Activated CD8-positive, alpha-beta memory T cell treated with anti-CD3 and anti-CD28 coated beads, Interleukin-2, amount 50 U/mL, for 1 hour (primary cell): ENCODE measurements at regions not wholly inside any gene's neighbourhood (a gene's known extent, or its start where the extent isn't known, plus 50 kb on each side); places are given as distances from the start of the nearest gene placed in this dataset.

ENCODE experiments used
- DNase-seq: peaks from one replicate; pipeline ENCODE4 v3.0.0-alpha.2; 2020; ENCODE audit errors: extremely low read depth

DNA sequence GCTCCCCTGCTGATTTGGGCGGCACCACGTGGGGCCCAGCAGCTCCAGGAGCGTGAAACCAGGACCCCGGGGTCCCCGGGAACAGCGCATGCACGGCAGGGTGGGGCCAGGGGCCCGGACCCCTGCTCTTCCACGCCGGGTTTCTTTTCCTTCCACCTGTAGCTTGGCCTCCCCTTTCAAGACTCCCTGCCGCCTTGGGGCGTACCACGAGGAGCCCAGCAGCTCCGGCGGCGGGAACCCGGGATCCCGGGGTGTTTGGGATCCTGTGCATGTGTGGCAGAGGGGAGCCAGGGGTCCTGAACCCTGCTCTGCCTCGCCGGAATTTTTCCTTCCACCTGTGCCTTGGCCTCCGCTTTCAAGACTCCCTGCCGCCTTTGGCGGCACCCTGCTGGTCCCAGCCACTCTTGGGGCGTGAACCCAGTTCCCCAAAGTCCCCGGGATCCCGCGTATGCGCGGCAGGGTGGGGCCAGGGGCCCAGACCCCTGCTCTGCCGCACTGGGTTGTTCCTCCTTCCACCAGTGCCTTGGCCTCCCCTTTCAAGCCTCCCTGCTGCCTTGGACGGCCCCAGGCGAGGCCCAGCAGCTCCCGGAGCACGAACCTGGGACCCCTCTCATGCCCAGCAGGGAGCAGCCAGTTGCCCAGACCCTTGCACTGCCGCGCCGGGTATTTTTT is 322.7 kb downstream of the ALG10 start:
- no peak for DNase-seq

DNA sequence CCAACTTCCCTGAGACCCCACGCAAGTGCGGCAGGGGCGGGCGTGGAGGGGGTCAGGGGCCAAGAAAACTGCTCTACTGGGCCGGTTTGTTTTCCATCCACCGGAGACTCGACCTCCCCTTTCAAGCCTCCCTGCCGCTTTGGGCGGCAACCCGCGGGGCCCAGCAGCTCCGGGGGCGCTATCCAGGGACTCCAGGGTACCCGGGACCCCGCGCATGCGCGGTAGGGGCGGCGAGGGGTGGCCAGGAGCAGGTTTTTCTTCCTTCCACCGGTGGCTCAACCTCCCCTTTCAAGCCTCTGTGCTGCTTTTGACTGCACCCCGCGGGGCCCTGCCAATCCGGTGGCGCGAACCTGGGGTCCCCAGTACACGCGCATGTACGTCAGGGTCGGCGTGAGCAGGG is 323.5 kb downstream of the ALG10 start:
- no peak for DNase-seq

DNA sequence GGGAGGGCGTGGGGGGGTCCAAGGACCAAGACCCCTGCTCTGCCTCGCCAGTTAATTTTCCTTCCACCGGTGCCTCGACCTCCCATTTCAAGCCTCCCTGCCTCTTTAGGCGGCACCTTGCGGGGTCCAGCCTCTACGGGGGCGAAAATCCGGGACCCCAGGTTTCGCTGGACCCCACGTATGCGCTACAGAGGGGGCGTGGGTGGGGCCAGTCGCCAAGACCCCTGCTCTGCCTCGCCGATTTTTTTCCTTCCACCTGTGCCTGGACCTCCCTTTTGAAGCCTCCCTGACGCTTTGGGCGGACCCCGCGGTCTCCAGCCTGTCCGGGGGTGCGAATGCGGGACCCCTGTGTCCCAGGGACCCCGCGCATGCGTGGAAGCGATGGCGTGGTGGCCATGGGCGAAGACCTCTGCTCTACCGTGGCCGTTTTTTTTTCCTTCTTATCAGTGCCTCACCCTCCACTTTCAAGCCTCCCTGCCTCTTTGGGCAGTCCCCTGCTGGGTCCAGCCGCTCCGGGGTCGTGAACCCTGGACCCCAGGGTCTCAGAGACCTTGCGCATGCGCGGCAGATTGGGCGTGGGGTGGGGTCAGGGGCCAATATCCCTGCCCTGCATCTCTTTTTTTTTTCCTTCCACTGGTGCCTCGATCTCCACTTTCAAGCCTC is 324.2 kb downstream of the ALG10 start:
- DNase-seq, result no peak

DNA sequence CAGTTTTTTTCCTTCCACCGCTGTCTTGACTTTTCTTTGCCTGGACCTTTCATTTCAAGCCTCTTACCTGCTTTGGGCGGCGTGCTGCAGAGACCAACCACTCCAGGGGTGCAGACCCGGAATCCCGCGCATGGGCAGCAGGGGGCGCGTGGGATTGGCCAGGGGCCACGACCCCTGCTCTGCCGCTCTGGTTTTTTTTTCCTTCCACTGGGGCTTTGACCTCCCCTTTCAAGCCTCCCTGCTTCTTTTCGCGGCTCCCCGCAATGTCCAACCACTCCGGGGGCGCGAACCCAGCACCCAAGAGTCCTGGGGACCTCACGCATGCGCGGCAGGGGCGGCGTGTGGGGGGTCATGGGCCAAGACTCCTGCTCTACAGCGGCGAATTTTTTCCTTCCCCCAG is 325.1 kb downstream of the ALG10 start:
- DNase-seq, result no peak

DNA sequence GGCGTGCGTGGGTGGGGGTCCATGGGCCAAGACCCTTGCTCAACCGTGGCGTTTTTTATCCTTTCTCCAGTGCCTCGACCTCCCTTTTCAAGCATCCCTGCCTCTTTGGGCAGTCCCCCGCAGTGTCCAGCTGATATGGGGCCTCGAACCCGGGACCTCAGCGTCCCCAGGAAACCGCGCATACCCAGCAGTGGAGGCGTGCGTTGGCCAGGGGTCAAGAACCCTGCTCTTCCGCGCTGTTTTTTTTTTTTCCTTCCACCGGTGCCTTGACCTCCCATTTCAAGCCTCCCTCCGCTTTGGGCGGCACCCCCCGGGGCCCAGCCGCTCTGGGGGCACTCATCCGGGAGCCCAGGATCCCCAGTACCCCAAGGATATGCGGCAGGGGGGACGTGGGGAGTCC is 325.8 kb downstream of the ALG10 start:
- no peak for DNase-seq

DNA sequence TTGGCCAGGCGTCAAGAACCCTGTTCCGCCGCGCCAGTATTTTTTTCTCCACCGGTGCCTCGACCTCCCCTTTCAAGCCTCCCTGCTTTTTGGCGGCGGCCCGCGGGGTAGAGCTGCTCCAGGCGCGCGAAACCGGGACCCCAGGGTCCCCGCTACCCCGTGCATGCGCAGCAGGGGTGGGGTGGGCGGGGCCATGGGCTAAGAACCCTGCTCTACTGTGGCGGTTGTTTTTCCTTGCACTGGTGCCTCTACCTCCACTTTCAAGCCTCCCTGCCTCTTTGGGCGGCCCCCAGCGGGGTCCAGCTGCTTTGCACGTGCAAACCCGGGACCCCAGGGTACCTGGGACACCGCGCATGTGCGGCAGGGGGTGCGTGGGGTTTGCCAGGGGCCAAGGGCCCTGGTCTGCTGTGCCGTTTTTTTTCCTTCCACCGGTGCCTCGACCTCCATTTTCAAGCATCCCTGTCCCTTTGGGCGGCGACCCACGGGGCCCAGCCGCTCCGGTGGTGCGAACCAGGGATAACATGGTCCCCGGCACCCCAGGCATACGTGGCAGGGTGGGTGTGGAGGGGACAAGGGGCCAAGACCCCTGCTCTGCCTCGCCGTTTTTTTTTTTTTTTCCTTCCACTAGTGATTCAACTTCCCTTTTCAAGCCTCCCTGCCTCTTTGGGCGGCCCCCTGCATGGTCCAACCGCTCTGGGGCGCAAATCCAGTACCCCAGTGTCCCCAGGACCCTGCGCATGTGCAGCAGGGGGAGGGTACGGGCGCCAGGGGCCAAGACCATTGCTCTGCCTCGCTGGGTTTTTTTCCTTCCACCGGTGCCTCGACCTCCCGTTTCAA is 326.8 kb downstream of the ALG10 start:
- no peak for DNase-seq

DNA sequence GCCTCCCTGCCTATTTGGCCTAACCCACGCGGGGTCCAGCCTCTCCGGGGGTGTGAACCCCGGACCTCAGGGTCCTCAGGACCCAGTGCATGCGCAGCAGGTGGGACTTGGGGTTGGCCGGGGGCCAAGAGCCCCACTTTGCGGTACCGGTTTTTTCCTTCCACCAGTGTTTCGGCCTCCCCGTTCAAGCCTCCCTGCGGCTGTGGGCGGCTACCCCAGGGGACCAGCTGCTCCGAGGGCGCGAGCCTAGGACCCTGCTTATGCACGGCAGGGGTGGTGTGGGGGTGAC is 327.3 kb downstream of the ALG10 start:
- no peak for DNase-seq

DNA sequence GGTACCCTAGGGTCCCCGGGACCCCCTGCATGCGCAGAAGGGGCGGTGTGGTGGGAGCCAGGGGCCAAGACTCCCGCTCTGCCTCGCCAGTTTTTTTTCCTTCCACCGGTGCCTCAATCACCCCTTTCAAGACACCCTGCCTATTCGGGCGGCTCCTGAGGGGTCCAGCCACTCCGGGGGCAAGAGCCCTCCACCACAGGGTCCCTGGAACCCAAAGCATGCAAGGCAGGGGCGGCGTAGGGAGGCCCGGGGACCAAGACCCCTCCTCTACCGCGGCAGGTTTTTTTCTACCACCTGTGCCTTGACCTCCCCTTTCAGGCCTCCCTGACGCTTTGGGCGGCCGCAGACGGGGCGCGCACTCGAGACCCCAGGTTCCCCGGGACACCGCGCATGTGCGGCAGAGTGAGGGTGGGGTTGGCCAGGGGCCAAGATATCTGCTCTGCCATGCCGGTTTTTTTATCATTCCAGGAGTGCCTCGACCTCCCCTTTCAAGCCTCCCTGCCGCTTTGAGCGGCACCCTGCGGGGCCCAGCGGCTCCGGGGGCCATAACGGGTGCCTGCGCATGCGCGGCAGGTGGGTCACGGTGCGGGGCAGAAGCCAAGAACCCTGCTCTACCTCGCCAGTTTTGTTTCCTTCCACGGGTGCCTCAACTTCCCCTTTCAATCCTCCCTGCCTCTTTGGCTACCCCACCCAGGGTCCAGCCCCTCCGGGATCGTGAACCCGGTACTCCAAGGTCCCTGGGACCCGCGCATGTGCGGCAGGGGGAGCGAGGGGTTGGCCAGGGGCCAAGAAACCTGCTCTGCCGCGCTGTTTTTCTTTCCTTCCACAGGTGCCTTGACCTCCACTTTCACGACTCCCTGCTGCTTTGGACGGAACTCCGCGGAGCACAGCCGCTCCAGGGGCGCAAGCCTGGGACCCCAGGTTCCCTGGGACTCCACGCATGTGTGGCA is 328.1 kb downstream of the ALG10 start:
- DNase-seq, result no peak

DNA sequence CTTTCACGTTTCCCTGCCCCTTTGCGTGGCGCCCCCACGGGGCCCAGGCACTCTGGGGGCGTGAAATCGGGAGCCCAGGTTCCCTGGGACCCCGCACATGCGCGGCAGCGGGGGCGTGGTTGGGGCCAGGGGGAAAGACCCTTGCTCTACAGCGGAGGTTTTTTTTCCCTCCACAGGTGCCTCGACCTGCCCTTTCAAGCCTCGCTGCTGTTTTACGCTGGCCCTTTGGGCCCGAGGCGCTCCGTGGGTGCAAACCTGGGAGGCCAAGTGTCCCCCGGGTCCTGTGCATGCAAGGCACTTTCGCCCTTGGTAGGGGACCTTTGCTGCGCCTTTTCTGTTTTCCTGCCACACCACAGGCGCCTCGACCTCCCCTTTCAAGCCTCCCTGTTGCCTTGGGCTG is 329.8 kb downstream of the ALG10 start:
- no peak for DNase-seq

DNA sequence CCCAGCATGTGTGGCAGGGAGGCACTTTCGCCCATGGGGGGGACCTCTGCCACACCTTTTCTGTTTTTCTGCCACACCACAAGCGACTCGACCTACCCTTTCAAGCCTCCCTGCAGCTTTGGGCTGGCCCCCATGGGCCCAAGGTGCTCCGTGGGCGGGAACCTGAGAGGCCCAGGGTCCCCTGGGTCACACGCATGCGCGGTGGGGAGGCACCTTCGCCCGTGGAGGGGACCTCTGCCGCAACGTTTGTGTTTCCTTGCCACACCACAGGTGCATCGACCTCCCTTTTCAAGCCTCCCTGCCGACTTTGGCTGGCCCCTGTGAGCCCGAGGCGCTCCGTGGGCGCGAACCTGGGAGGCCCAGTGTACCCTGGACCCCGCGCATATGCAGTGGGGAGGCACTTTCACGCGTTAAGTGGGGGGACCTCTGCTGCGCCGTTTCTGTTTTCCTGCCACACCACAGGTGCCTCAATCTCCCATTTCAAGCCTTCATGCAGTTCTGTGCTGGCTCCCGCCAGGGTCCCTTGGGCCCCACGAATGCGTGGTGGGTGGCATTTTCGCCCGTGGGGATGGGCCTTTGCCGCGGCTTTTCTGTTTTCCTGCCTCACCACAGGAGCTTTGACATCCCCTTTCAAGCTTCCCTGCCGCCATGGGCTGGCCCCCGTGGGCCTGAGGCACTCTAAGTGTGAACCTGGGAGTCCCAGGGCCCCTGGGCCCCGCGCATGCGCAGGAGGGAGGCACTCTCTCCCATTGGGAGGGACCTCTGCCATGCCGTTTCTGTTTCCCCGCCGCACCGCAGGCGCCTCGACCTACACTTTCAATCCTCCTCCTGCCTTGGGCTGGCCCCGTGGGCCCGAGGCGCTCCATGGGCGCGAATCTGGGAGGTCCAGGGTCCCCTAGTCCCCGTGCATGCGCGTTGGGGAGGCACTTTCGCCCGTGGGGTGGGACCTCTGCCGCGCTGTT is 332.2 kb downstream of the ALG10 start:
- DNase-seq, result no peak

DNA sequence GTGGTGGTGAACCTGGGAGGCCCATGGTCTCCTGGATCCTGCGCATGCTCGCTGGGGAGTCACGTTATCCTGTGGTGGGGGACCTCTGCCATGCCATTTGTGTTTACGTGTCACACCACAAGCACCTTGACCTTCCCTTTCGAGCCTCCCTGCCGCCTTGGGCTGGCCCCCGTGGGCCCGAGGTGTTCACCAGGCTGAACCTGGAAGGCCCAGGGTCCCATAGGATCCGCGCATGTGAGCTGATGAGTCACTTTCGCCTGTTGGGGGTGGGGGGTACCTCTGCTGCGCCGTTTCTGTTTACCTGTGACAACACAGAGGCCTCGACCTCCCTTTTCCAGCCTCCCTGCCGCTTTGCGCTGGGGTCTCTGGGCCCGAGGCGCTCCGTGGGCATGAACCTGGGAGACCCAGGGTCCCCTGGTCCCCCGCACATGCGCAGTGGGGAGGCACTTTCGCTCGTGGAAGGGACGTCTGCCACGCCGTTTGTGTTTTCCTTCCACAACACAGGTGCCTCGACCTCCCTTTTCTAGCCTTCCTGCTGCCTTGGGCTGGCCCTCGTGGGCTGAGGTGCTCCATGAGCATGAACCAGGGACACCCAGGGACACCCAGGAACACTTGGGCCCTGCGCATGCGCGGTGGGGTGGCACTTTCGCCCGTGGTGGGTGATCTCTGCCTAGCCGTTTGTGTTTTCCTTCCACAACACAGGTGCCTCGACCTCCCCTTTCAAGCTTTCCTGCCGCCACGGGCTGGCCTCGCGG is 334.1 kb downstream of the ALG10 start:
- no peak for DNase-seq

DNA sequence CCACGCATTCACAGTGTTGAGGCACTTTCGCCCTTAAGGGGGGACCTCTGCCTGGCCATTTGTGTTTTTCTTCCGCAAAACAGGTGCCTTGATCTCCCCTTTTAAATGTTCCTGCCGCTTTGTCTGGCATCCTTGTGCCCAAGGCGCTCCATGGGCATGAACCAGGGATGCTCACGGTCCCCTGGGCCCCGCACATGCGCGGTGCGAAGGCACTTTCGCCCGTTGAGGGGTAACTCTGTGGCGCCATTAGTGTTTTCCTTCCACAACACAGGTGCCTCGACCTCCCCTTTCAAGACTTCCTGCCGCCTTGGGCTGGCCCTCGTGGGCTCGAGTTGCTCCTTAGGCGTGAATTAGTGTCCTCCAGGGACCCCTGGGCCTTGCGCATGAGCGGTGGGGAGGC is 335.5 kb downstream of the ALG10 start:
- DNase-seq, result no peak

DNA sequence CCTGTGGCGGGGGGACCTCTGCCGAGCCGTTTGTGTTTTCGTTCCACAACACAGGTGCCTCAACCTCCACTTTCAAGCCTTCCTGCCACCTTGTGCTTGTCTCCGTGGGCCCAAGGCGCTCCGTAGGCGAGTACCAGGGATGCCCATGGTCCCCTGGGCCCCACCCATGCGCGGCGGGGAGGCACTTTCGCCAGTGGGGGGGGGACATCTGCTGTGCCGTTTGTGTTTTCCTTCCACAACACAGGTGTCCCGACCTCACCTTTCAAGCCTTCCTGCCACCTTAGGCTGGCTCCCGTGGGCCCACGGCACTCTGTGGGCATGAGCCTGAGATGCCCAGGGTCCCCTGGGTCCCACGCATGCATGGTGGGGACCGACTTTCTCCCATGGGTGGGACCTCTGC is 335.9 kb downstream of the ALG10 start:
- no peak for DNase-seq

DNA sequence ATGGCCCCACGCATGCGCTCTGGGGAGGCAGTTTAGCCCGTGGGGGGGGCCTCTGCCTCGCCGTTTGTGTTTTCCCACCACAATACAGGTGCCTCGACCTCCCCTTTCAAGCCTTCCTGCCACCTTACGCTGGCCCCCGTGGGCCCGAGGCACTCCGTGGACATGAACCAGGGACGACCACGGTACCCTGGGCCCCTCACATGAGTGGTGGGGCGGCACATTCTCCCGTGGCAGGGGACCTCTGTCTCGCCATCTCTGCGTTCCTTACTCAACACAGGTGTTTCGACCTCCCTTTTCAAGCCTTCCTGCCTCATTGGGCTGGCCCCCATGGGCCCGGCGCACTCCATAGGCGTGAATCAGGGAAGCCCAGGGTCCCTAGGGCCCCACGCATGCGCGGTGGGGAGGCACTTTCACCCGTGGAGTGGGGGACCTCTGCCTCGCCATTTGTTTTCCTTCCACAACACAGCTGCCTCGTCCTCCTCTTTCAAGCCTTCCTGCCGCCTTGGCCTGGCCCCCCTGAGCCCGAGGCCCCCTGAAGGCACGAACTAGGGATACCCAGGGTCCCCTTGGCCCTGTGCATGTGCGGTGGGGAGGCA is 339.5 kb downstream of the ALG10 start:
- DNase-seq, result no peak

DNA sequence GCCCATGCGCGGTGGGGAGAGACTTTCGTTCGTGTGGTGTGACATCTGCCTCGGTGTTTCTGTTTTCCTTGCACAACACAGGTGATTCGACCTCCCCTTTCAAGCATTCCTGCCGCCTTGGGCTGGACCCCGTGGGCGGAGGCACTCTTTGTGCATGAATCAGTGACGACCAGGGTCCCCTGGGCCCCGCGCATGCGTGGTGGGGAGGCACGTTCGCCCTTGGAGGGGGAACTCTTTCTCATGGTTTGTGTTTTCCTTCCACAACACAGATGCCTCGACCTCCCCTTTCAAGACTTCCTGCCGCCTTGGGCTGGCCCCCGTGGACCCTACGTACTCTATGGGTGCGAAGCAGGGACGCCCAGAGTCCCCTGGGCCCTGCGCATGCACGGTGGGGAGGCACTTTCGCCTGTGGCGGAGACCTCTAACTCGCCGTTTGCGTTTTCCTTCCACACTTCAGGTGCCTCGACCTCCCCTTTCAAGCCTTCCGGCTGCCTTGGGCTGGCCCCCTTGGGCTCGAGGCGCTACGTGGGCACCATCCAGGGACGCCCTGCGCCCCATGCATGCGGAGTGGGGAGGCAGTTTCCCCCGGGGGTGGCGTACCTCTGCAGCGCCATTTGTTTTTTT is 340.9 kb downstream of the ALG10 start:
- DNase-seq, result no peak

DNA sequence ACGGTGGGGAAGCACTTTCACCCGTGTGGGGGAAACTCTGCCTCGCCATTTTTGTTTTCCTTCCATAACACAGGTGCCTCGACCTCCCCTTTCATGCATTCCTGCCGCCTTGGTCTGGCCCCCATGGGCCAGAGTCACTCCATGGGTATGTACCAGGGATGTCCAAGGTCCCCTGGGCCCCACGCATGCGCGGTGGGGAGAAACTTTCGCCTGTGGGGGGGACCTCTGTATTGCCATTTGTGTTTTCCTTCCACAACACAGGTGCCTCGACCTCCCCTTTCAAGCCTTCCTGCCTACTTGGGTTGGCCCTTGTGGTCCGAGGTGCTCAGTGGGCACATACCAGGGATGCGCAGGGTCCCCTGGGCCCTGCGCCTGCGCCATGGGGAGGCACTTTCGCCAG is 345.8 kb downstream of the ALG10 start:
- DNase-seq, result no peak

DNA sequence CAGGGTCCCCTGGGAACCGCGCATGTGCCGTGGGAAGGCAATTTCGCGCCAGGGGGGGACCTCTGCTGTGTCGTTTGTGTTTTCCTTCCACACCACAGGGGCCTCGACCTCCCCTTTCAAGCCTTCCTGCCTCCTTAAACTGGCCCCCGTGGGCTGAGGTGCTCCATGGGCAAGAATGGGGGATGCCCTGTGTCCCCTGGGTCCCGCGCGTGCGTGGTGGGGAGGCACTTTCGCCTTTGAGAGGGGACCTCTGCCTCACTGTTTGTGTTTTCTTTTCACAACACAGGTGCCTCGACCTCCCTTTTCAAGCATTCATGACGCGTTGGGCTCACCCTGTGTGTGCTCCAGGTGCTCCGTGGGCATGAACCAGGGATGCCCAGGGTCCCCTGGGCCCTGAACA is 348.8 kb downstream of the ALG10 start:
- DNase-seq, result no peak

DNA sequence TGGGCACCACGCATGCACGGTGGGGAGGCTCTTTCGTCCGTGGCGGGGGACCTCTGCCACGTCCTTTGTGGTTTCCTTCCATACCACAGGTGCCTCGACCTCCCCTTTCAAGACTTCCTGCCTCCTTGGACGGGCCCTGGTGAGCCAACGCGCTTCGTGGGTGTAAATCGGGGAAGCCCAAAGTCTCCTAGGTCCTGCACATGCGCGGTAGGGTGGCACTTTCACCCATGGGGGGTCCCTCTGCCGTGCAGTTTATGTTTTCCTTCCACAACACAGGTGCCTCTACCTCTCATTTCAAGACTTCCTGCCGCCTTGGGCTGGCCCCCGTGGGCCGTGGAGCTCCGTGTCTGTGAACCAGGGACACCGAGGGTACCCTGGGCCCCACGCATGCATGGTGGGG is 349.7 kb downstream of the ALG10 start:
- DNase-seq, result no peak

DNA sequence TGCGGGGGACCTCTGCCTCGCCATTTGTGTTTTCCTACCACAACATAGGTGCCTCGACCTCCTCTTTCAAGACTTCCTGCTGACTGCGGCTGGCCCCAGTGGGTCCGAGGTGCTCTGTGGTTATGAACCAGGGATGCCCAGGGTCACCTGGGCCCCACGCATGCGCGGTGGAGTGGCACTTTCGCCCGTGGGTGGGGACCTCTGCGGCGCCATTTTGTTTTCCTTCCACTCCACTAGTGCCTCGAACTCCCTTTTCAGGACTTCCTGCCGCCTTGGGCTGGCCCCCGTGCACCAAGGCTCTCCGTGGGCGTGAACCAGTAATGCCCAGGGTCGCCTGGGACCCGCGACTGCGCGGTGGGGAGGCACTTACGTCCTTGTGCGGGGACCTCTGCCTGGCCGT is 351.6 kb downstream of the ALG10 start:
- DNase-seq, result no peak
